ENCODE measurements at regions not wholly inside any gene's neighbourhood (a gene's known extent, or its start where the extent isn't known, plus 50 kb on each side); places are given as distances from the start of the nearest gene placed in this dataset.
A peak's percentile ranks its signal among the peaks of the same experiment; 100 is the strongest.

DNA sequence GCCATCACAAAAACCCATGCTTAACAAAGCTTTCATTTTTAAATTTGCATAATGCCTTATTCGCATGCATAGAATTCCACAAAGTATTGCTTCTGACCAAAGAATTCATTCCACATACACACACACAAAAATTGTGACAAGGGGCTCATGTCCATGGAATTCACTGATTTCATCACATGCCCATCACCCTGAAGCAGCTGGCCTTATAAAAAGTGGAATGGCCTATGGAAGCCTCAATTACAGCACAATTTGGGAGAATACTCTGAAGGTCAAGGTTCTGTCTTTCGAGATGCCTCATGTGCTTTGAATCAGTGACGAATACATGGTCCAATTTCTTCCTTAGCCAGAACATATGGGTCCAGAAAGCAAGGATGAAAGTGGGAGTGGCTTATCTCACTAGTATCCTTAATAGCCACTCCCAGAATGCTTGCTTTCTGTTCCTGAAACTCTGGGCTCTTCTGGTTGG lies 165.7 kb downstream of the KDR start:
- Histone ChIP-seq H3K4me1 (no peaks in the 10 kb centered on the region; the same call in 1 of the 2 replicates), H3K36me3 (no peaks in the 10 kb centered on the region), H3K4me3 (ENCODE audit: low read depth, low read length) (no peak overlapping the region), H3K27me3 (no peaks in the 10 kb centered on the region), H3K9me3 (no peaks in the 10 kb centered on the region)
- TF ChIP-seq, protein P1, sequence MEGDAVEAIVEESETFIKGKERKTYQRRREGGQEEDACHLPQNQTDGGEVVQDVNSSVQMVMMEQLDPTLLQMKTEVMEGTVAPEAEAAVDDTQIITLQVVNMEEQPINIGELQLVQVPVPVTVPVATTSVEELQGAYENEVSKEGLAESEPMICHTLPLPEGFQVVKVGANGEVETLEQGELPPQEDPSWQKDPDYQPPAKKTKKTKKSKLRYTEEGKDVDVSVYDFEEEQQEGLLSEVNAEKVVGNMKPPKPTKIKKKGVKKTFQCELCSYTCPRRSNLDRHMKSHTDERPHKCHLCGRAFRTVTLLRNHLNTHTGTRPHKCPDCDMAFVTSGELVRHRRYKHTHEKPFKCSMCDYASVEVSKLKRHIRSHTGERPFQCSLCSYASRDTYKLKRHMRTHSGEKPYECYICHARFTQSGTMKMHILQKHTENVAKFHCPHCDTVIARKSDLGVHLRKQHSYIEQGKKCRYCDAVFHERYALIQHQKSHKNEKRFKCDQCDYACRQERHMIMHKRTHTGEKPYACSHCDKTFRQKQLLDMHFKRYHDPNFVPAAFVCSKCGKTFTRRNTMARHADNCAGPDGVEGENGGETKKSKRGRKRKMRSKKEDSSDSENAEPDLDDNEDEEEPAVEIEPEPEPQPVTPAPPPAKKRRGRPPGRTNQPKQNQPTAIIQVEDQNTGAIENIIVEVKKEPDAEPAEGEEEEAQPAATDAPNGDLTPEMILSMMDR (IDR thresholded peaks at IDR 0.05; ENCODE audit: low read depth, low read length) = no peak
- DNase-seq = no peak

DNA sequence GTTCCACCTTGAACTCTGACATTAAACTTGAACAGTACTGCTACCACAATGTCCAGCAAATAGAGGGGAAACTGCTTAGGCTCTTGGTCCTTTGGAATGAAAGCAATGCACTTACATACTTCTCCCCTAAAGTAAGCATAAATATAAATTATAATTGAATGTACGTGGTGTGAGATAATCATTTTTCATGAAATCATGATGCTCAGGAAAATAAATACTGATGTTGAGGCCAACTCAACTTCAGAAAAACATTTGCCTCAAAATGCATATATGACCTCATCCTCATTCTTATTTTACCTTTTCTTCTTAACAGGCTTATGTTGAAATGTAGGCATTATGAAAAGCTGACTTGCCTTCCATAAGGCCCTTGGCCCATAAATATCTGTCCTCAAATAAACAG lies 166.3 kb downstream of the KDR start:
- TF ChIP-seq, protein P1 (IDR thresholded peaks at IDR 0.05; ENCODE audit: low read depth, low read length) = no peak

DNA sequence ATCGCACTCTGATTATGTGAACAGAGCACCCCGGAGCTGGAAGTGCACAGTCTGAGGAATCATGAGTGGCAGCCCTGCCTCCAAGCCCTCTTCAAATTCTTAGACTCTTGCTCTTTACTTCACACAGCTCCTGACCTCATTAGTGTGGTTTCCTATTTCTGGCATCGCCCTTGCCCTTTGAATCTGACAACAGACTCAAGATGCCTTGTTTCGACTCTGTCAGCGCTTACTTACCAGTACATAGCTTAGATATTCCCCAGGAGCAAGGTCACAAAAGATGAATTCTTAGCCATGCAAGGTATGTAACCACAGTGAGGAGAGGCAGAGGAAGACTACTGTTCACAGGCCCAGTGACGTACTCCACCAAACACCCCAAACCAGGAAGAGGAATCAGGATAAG lies 167.2 kb downstream of the KDR start:
- no peaks in the 10 kb centered on the region for H3K9me3 ChIP-seq
- H3K4me3 ChIP-seq (ENCODE audit: low read depth, low read length) = no peak overlapping the region
- H3K27me3 ChIP-seq = no peaks in the 10 kb centered on the region
- no peak for DNase-seq
- TF ChIP-seq, protein P1 (IDR thresholded peaks at IDR 0.05; ENCODE audit: low read depth, low read length) = no peak
- no peaks in the 10 kb centered on the region; the same call in 1 of the 2 replicates for H3K4me1 ChIP-seq
- H3K36me3 ChIP-seq = no peaks in the 10 kb centered on the region

More for the DNA sequence above, 166.3 kb downstream of the KDR start:
- Histone ChIP-seq H3K4me1 (no peaks in the 10 kb centered on the region; the same call in 1 of the 2 replicates), H3K9me3 (no peaks in the 10 kb centered on the region), H3K36me3 (no peaks in the 10 kb centered on the region), H3K27me3 (no peaks in the 10 kb centered on the region), H3K4me3 (ENCODE audit: low read depth, low read length) (no peak overlapping the region)
- no peak for DNase-seq

DNA sequence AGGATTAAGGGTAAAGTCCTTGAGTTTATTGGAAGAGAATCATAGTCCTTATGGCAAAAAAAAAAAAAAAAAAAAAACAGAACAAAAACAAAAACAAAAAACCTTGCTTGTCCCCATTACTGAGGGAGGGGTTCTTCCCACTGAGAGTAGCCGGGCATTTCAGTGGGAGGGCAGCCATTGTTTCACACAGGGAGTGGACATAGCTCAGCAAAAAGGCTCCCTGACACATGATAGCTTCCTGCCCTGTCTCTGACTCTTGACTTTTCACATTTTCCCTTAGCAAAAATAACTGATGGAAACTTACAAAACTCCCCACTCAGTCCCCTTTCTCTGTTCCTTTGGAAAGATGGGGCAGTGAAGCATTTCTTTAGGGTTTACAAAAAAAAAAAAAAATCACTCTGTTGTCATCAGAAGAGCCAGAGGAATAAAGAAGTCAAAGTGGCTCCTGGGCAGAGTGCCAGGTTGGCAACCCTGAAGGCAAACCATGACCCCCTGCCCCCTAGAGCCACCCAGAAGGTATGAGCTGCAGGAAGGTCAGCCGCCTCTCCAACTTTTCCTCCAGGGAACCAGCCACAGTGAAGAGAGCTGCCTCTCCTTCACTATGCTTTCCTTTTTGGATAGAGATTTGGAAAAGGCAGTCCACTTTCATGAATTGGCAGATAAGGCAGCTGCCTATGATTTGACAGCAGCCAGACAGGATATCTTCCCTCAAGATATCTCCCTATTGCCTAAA lies 170.6 kb downstream of the KDR start:
- H3K9me3 ChIP-seq = no peaks in the 10 kb centered on the region
- TF ChIP-seq, protein P1 (IDR thresholded peaks at IDR 0.05; ENCODE audit: low read depth, low read length) = no peak
- H3K27me3 ChIP-seq = no peaks in the 10 kb centered on the region
- no peaks in the 10 kb centered on the region; the same call in 1 of the 2 replicates for H3K4me1 ChIP-seq
- no peaks in the 10 kb centered on the region for H3K36me3 ChIP-seq
- H3K4me3 ChIP-seq (ENCODE audit: low read depth, low read length) = no peak overlapping the region
- peak; percentile 48 for DNase-seq

DNA sequence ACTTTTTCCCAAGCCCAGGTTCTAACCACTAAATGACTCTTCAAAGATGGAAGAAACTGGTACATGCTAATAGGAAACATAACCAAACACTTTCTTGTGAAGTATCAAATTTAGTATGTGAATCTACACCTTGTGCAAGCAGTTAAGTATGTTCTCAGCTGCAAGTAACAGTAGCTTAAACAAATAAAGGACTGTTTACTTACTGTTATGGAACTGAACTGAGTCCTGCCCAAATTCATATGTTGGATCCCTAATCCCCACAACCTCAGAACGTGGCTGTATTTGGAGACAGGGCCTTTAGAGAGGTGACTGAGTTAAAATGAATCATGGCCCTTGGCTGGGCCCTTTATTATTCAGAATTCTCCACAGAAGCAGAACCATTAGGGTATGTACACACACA lies 178.7 kb downstream of the KDR start:
- no peak for DNase-seq
- TF ChIP-seq, protein P1 (IDR thresholded peaks at IDR 0.05; ENCODE audit: low read depth, low read length) = no peak
- Histone ChIP-seq H3K9me3 (no peaks in the 10 kb centered on the region), H3K4me1 (no peaks in the 10 kb centered on the region), H3K36me3 (no peaks in the 10 kb centered on the region), H3K27me3 (no peaks in the 10 kb centered on the region), H3K4me3 (ENCODE audit: low read depth, low read length) (no peak overlapping the region)

DNA sequence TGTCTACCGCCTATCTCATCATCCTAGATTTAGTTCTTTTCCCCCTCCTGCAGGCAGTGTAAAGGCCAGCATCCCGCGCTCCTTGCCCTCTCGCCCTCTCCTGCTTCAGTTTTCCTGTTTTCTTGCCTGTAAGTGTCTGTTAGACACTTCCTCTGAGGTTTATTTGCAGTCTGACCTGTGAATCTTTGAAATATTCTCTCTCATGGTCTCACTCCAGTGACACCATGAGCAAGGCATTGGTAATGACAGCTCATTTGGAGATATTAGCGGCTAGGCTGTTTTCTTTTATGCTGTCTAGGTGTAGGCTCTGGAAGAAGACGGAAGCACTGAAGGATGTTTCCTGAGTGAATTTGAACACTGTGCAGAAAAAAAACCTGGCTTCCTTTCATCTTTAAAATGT lies 179.6 kb downstream of the KDR start:
- DNase-seq = no peak
- Histone ChIP-seq H3K4me3 (ENCODE audit: low read depth, low read length) (no peak overlapping the region), H3K9me3 (no peaks in the 10 kb centered on the region), H3K4me1 (no peaks in the 10 kb centered on the region), H3K36me3 (no peaks in the 10 kb centered on the region), H3K27me3 (no peaks in the 10 kb centered on the region)
- TF ChIP-seq, protein P1 (IDR thresholded peaks at IDR 0.05; ENCODE audit: low read depth, low read length) = no peak

Data from BE2C (cell line).